D721Med (cell line): ENCODE measurements at regions not wholly inside any gene's neighbourhood (a gene's known extent, or its start where the extent isn't known, plus 50 kb on each side); places are given as distances from the start of the nearest gene placed in this dataset.

Experiments used
- DNase-seq: peaks from one replicate; pipeline ENCODE4 v3.0.0; 2011; ENCODE audit warnings: low spot score; ENCODE audit not compliant: insufficient read length
- FAIRE-seq: peaks from 2 replicates; lab custom pipeline; 2011; peaks lifted over from hg19 to GRCh38; lab: Jason Lieb, UNC
- TF ChIP-seq, protein P1 (sequence below): IDR thresholded peaks from 2 replicates; pipeline ENCODE4 v1.5.1; 2012; ENCODE audit warnings: mild to moderate bottlenecking, control low read depth; ENCODE audit not compliant: insufficient read depth; ENCODE audit errors: missing control alignments

DNA sequence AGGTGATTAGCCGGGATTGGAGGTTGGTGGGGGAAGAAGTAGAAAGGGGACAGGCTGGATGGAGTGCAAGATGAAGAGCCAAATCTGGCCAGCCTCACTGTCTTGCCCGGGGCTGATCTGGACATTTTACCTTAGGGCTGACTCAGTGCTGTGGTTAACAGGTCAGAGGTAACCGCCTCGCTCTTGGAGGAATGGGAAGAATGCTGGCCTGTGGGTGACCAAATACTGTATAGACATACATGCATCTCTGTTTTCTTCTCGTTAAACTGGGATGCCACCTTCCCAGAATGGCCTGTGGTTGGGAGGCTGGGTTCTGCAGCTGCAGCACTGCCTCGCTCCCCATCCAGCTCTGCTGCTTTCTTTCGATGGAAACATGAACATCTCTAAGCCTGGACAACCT, 120.0 kb downstream of the SEC23IP start:
- no peak for FAIRE-seq
- TF ChIP-seq, protein P1, sequence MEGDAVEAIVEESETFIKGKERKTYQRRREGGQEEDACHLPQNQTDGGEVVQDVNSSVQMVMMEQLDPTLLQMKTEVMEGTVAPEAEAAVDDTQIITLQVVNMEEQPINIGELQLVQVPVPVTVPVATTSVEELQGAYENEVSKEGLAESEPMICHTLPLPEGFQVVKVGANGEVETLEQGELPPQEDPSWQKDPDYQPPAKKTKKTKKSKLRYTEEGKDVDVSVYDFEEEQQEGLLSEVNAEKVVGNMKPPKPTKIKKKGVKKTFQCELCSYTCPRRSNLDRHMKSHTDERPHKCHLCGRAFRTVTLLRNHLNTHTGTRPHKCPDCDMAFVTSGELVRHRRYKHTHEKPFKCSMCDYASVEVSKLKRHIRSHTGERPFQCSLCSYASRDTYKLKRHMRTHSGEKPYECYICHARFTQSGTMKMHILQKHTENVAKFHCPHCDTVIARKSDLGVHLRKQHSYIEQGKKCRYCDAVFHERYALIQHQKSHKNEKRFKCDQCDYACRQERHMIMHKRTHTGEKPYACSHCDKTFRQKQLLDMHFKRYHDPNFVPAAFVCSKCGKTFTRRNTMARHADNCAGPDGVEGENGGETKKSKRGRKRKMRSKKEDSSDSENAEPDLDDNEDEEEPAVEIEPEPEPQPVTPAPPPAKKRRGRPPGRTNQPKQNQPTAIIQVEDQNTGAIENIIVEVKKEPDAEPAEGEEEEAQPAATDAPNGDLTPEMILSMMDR = no peak
- no peak for DNase-seq

DNA sequence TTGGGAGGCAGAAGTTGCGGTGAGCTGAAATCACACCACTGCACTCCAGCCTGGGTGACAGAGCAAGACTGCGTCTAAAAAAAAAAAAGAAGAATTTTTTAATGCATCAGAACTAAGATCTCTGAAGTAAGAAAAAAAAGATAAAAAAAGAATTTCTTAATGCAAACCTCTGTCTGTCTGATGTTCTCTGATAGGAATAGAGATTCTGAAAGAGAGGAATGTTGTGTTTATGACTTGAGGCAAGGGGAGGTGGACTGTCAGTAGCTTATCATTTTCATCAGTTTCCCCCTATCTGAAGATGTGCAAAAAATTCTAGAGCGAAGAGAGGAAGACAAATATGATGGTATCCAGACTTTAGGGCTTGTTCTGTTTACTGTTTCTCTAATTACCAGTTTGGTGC, 121.5 kb downstream of the SEC23IP start:
- TF ChIP-seq, protein P1 = no peak
- FAIRE-seq (no peak), DNase-seq (no peak)

GRCh38 chr10:120015064-120015463, 122.5 kb downstream of the SEC23IP start:
- TF ChIP-seq, protein P1 = no peak
- DNase-seq (no peak), FAIRE-seq (no peak)

- DNase-seq (no peak), FAIRE-seq (no peak)
- TF ChIP-seq, protein P1 = no peak
Measured at GRCh38 chr10:120016906-120017305, 124.4 kb downstream of the SEC23IP start.

DNA sequence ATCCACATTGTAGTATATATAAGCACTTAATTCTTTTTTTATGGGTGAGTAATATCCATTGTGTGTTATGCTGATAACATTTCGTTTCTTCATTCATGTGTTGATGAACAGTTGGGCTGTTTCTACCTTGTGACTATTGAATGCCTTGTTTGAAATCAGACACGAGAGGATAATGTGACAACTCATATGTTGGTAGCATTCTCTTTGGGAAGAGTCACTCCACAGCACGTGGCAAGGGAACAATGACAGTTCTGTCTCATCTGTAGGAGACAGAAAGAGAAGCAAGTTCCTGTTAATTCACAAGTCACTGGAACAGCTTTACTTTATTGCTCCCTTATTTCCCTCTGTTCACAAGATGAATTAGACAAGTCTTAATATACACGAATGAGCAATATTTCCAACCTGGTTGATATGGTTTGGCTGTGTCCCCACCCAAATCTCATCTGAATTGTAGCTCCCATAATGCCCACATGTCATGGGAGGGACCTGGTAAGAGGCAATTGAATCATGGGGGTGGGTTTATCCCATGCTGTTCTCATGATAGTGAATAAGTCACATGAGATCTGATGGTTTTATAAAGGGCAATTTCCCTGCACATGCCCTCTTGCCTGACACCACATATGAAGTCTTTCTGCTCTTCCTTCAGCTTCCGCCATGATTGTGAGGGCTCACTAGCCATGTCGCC, 125.3 kb downstream of the SEC23IP start:
- DNase-seq = no peak
- no peak for FAIRE-seq
- TF ChIP-seq, protein P1 = no peak

- DNase-seq = no peak
- FAIRE-seq = no peak
- TF ChIP-seq, protein P1 = no peak
Measured at GRCh38 chr10:120018695-120019094, 126.2 kb downstream of the SEC23IP start.

- TF ChIP-seq, protein P1 = no peak
- DNase-seq (no peak), FAIRE-seq (no peak)
Measured at GRCh38 chr10:120019568-120019967, 127.0 kb downstream of the SEC23IP start.
